ENCODE measurements at regions not wholly inside any gene's neighbourhood (a gene's known extent, or its start where the extent isn't known, plus 50 kb on each side); places are given as distances from the start of the nearest gene placed in this dataset.

DNA sequence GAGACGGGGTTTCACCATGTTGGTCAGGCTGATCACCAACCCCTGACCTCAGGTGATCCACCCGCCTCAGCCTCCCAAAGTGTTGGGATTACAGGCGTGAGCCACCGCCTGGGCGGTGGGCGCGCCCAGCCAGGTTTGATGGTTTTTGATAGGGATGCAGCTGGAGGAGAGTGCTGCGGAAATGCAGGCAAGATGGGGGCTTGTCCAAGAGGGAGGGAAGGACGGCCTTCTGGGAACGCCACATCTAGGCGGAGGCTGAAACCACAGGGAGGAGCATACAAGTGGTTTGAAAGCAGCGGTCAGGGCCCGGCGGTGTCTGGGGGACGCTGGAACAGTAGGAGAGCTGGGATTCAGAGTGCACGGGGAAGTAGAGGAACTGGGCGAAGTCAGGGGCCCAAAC is 134.6 kb downstream of the VRK1 start:
- H3K9me3 Mint-ChIP-seq: no peaks in the 10 kb centered on the region
- DNase-seq (ENCODE audit: low spot score): no peak
- no peaks in the 10 kb centered on the region for H3K4me1 Mint-ChIP-seq (ENCODE audit: low read depth)
- intact Hi-C loops (cut with micrococcal nuclease): no loop called here
- no peak overlapping the region for H3K27ac Mint-ChIP-seq
- no peaks in the 10 kb centered on the region for H3K36me3 Mint-ChIP-seq (ENCODE audit: low read depth)
- H3K4me3 Mint-ChIP-seq (ENCODE audit: low read depth): no peak overlapping the region
- no peaks in the 10 kb centered on the region for H3K27me3 Mint-ChIP-seq (ENCODE audit: low read depth)

GRCh38 chr14:96934638-96935330 is 137.6 kb downstream of the VRK1 start:
- Mint-ChIP-seq H3K27me3 (ENCODE audit: low read depth) (no peaks in the 10 kb centered on the region), H3K27ac (no peak overlapping the region), H3K4me3 (ENCODE audit: low read depth) (no peak overlapping the region), H3K36me3 (ENCODE audit: low read depth) (no peaks in the 10 kb centered on the region), H3K4me1 (ENCODE audit: low read depth) (no peaks in the 10 kb centered on the region), H3K9me3 (no peaks in the 10 kb centered on the region)
- intact Hi-C loops (cut with micrococcal nuclease): no loop called here
- no peak for DNase-seq (ENCODE audit: low spot score)

DNA sequence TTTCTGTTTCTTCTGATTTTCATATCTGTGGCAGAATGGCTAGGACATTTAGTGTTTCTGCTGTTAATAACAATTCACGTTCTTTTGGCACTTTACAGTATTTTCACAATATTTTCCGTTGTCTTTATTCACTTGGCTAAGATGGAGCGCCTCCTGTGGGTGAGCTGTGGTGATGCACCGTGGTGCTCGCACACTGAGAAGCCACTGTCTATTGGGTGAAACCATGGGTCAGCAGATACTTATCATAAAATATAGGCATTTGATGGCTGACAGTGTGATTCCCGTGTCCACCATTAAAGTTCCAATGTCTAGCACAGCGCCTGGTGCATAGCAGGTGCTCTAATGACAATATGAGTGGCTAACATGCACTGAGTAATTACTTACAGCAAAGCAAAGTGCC is 141.8 kb downstream of the VRK1 start:
- Mint-ChIP-seq H3K4me1 (ENCODE audit: low read depth) (no peaks in the 10 kb centered on the region), H3K27me3 (ENCODE audit: low read depth) (no peaks in the 10 kb centered on the region), H3K4me3 (ENCODE audit: low read depth) (no peak overlapping the region), H3K27ac (no peak overlapping the region), H3K36me3 (ENCODE audit: low read depth) (no peaks in the 10 kb centered on the region), H3K9me3 (no peaks in the 10 kb centered on the region)
- intact Hi-C loops (cut with micrococcal nuclease): no loop called here
- DNase-seq (ENCODE audit: low spot score): no peak

DNA sequence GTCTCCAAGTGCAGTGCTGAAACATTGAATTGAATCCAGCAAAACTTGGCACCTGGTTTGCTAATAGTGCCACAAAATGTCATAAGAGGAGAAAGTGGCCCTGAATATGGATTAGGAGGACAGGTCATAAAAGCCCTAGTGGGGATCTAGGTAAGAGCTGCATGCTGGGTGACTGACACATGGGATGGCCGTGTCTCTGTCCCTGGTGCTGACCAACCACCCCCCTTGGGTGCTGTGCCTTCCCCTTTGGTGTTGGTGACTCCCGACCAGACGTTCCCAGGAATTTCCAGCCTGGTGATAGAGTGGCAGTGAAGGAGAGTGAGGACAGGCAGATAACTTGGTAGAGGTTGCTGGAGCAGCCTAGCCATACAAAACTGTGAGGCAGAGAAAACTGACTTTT is 142.8 kb downstream of the VRK1 start:
- Mint-ChIP-seq H3K36me3 (ENCODE audit: low read depth) (no peaks in the 10 kb centered on the region), H3K4me1 (ENCODE audit: low read depth) (no peaks in the 10 kb centered on the region), H3K27ac (no peak overlapping the region), H3K27me3 (ENCODE audit: low read depth) (no peaks in the 10 kb centered on the region), H3K4me3 (ENCODE audit: low read depth) (no peak overlapping the region), H3K9me3 (no peaks in the 10 kb centered on the region)
- DNase-seq (ENCODE audit: low spot score): no peak
- intact Hi-C loops (cut with micrococcal nuclease): no loop called here

- Mint-ChIP-seq H3K27ac (no peak overlapping the region), H3K4me3 (ENCODE audit: low read depth) (no peak overlapping the region), H3K36me3 (ENCODE audit: low read depth) (no peaks in the 10 kb centered on the region), H3K27me3 (ENCODE audit: low read depth) (no peaks in the 10 kb centered on the region), H3K9me3 (no peaks in the 10 kb centered on the region), H3K4me1 (ENCODE audit: low read depth) (peaks cover 4% of the 10 kb centered on the region)
- intact Hi-C loops (cut with micrococcal nuclease): no loop called here
- no peak for DNase-seq (ENCODE audit: low spot score)
These were observed 147.1 kb downstream of the VRK1 start for GRCh38 chr14:96944297-96944696.

DNA sequence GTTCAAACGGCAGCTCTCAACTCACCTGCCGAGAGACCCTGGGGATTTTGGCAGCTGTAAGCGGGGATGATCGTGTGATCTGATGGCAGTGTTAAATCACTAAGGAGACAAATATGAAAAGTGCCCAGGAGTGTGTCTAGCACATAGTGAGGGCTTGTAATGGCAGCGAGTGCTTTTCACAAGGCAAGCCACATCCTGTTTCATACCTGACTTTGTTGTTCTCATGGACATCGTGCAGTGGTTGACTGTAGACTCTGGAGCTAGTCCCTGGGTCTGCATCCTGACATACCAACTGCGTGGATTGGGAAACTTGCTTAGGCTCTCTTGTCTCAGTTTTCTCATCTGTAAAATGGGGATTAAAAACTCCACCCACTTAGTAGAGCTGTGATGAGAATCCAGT is 148.5 kb downstream of the VRK1 start:
- DNase-seq (ENCODE audit: low spot score): no peak
- intact Hi-C loops (cut with micrococcal nuclease): no loop called here
- Mint-ChIP-seq H3K4me3 (ENCODE audit: low read depth) (no peak overlapping the region), H3K27ac (no peak overlapping the region), H3K9me3 (no peaks in the 10 kb centered on the region), H3K4me1 (ENCODE audit: low read depth) (peaks cover 4% of the 10 kb centered on the region), H3K27me3 (ENCODE audit: low read depth) (no peaks in the 10 kb centered on the region), H3K36me3 (ENCODE audit: low read depth) (no peaks in the 10 kb centered on the region)

DNA sequence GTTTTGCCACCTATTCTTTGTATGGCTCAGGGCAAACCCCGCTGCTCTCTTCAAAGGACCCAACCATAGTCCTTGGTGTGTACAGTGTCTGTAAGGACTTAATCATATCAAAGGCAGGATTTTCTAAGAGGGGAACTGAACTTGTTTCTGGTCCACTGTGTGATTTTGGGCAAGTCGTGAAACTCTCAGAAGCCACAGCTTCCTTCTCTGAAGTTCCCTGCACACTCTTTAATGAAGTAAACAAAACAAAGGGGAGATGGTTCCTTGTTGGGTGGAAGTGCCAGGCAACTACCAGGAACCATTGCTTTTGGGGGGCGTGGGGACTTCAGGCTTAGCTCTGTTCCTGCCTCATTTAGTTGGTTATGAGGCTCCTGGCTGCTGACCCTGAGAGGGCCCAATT is 152.4 kb downstream of the VRK1 start:
- intact Hi-C loops (cut with micrococcal nuclease): no loop called here
- H3K27me3 Mint-ChIP-seq (ENCODE audit: low read depth): no peaks in the 10 kb centered on the region
- H3K4me1 Mint-ChIP-seq (ENCODE audit: low read depth): peaks cover 4% of the 10 kb centered on the region
- H3K27ac Mint-ChIP-seq: no peak overlapping the region
- no peak overlapping the region for H3K4me3 Mint-ChIP-seq (ENCODE audit: low read depth)
- no peaks in the 10 kb centered on the region for H3K9me3 Mint-ChIP-seq
- no peaks in the 10 kb centered on the region for H3K36me3 Mint-ChIP-seq (ENCODE audit: low read depth)
- no peak for DNase-seq (ENCODE audit: low spot score)

DNA sequence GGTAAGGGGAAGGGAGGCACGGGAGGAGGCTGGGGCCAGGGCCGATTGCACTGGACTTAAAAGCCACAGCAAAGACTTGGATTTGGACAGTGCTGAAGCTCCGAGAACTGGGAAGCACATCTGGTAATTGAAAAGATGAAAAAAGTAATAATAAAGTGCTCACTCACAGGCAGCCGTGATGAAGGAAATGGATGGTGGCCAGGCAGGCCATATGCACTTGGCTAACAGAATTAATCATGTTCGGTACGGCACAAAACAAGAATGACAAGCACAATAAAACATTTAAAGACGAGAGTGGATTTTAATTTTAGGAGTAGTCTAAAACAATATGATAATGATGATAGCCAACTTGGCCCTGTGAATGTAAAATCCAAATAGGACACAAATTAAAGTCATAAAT is 154.3 kb downstream of the VRK1 start:
- Mint-ChIP-seq H3K27me3 (ENCODE audit: low read depth) (no peaks in the 10 kb centered on the region), H3K9me3 (no peaks in the 10 kb centered on the region), H3K36me3 (ENCODE audit: low read depth) (no peaks in the 10 kb centered on the region), H3K27ac (no peak overlapping the region), H3K4me3 (ENCODE audit: low read depth) (no peak overlapping the region), H3K4me1 (ENCODE audit: low read depth) (no peaks in the 10 kb centered on the region)
- intact Hi-C loops (cut with micrococcal nuclease): no loop called here
- DNase-seq (ENCODE audit: low spot score): no peak

GRCh38 chr14:96953087-96953874 is 156.1 kb downstream of the VRK1 start:
- DNase-seq (ENCODE audit: low spot score): no peak
- no peak overlapping the region for H3K27ac Mint-ChIP-seq
- H3K36me3 Mint-ChIP-seq (ENCODE audit: low read depth): no peaks in the 10 kb centered on the region
- no peaks in the 10 kb centered on the region for H3K4me1 Mint-ChIP-seq (ENCODE audit: low read depth)
- H3K27me3 Mint-ChIP-seq (ENCODE audit: low read depth): no peaks in the 10 kb centered on the region
- intact Hi-C loops (cut with micrococcal nuclease): no loop called here
- no peak overlapping the region for H3K4me3 Mint-ChIP-seq (ENCODE audit: low read depth)
- H3K9me3 Mint-ChIP-seq: no peaks in the 10 kb centered on the region

GRCh38 chr14:96953875-96954185 is 156.6 kb downstream of the VRK1 start:
- Mint-ChIP-seq H3K27ac (no peak overlapping the region), H3K9me3 (no peaks in the 10 kb centered on the region), H3K27me3 (ENCODE audit: low read depth) (no peaks in the 10 kb centered on the region), H3K4me3 (ENCODE audit: low read depth) (no peak overlapping the region), H3K4me1 (ENCODE audit: low read depth) (no peaks in the 10 kb centered on the region), H3K36me3 (ENCODE audit: low read depth) (no peaks in the 10 kb centered on the region)
- intact Hi-C loops (cut with micrococcal nuclease): no loop called here
- no peak for DNase-seq (ENCODE audit: low spot score)

- Mint-ChIP-seq H3K27me3 (ENCODE audit: low read depth) (no peaks in the 10 kb centered on the region), H3K4me1 (ENCODE audit: low read depth) (no peaks in the 10 kb centered on the region), H3K36me3 (ENCODE audit: low read depth) (peaks cover 7% of the 10 kb centered on the region), H3K27ac (no peak overlapping the region), H3K4me3 (ENCODE audit: low read depth) (no peak overlapping the region), H3K9me3 (peaks cover 9% of the 10 kb centered on the region)
- intact Hi-C loops (cut with micrococcal nuclease): no loop called here
- DNase-seq (ENCODE audit: low spot score): no peak
These were observed 159.5 kb downstream of the VRK1 start for GRCh38 chr14:96956464-96957239.

DNA sequence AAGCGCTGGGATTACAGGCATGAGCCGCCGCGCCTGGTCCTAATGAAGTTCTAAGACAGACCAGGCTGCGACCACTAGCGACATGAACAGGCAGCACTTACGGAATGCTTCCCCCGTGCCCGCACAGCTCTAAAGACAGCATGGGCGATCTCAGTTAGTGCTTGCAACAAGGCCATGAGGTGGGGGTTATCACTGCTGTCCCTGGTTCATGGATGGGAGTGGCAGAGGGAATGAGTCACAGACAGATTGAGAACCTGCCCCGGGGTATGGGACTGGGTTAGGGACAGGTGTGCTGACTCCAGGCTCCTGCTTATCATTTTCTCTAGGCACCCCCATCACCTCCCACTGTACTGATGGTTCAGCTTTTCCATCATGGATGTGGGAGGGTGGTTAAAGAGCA is 160.9 kb downstream of the VRK1 start:
- Mint-ChIP-seq H3K36me3 (ENCODE audit: low read depth) (peaks cover 17% of the 10 kb centered on the region), H3K4me1 (ENCODE audit: low read depth) (peaks cover 9% of the 10 kb centered on the region), H3K27ac (no peak overlapping the region), H3K9me3 (peaks cover 15% of the 10 kb centered on the region), H3K27me3 (ENCODE audit: low read depth) (no peaks in the 10 kb centered on the region), H3K4me3 (ENCODE audit: low read depth) (no peak overlapping the region)
- no peak for DNase-seq (ENCODE audit: low spot score)
- intact Hi-C loops (cut with micrococcal nuclease): no loop called here

GRCh38 chr14:96959992-96960391 is 162.8 kb downstream of the VRK1 start:
- Mint-ChIP-seq H3K36me3 (ENCODE audit: low read depth) (peaks cover 17% of the 10 kb centered on the region), H3K4me3 (ENCODE audit: low read depth) (no peak overlapping the region), H3K27ac (no peak overlapping the region), H3K9me3 (peaks cover 17% of the 10 kb centered on the region), H3K27me3 (ENCODE audit: low read depth) (no peaks in the 10 kb centered on the region), H3K4me1 (ENCODE audit: low read depth) (peaks cover 9% of the 10 kb centered on the region)
- intact Hi-C loops (cut with micrococcal nuclease): no loop called here
- no peak for DNase-seq (ENCODE audit: low spot score)
